GM23248 (cell line): ENCODE measurements at regions not wholly inside any gene's neighbourhood (a gene's known extent, or its start where the extent isn't known, plus 50 kb on each side); places are given as distances from the start of the nearest gene placed in this dataset.

Source experiments
- EZH2 ChIP-seq: fragments of 200-600 bp; sonication (generic); IDR thresholded peaks from 2 replicates; pipeline ENCODE4 v1.6.1; 2018; ENCODE audit warnings: antibody characterized with exemption, mild to moderate bottlenecking; ENCODE audit not compliant: insufficient read depth, poor library complexity, severe bottlenecking
- EZH2phosphoT487 ChIP-seq: fragments of 200-600 bp; sonication (generic); IDR thresholded peaks from 2 replicates; pipeline ENCODE4 v1.6.1; 2018; ENCODE audit warnings: antibody characterized with exemption, moderate library complexity, mild to moderate bottlenecking, low read depth; ENCODE audit not compliant: insufficient read depth

GRCh38 chr12:108457006-108457733 lies 57.9 kb upstream of the FICD start:
- no peak for TF ChIP-seq EZH2phosphoT487
- TF ChIP-seq EZH2, result no peak
